H7 (cell line): ENCODE measurements at regions not wholly inside any gene's neighbourhood (a gene's known extent, or its start where the extent isn't known, plus 50 kb on each side); places are given as distances from the start of the nearest gene placed in this dataset.
"Not testable (repeated sequence)": the region's sequence is repeated elsewhere in the genome, so short reads cannot be mapped to it uniquely, and the experiment has no call there.

Source experiments
- DNase-seq: peaks from one replicate; pipeline ENCODE4 v3.0.0; 2012
- H3K27me3 ChIP-seq: 2 replicates; pipeline ENCODE4 v1.6.0; 2011; ENCODE audit warnings: mild to moderate bottlenecking, low read length; ENCODE audit not compliant: control insufficient read depth, insufficient read depth
- H3K36me3 ChIP-seq: replicated peaks from 2 replicates; pipeline ENCODE4 v1.5.1; 2011; ENCODE audit warnings: low read length; ENCODE audit not compliant: control insufficient read depth, insufficient read depth
- H3K4me3 ChIP-seq: 2 replicates; pipeline ENCODE4 v1.5.1; 2011; ENCODE audit warnings: low read depth, mild to moderate bottlenecking, control low read depth, low read length, moderate library complexity; ENCODE audit not compliant: insufficient read depth

- DNase-seq, H3K27me3 ChIP-seq, H3K4me3 ChIP-seq, H3K36me3 ChIP-seq: not testable (repeated sequence)
Measured at GRCh38 chr1:149279512-149279911, 176.2 kb upstream of the NBPF9 start.

GRCh38 chr1:149284773-149285172 is 181.4 kb upstream of the NBPF9 start:
- H3K4me3 ChIP-seq, H3K27me3 ChIP-seq, DNase-seq, H3K36me3 ChIP-seq: not testable (repeated sequence)

GRCh38 chr1:149285205-149285604 is 181.9 kb upstream of the NBPF9 start:
- H3K27me3 ChIP-seq, DNase-seq, H3K36me3 ChIP-seq, H3K4me3 ChIP-seq: not testable (repeated sequence)

GRCh38 chr1:149285638-149286037 is 182.3 kb upstream of the NBPF9 start:
- DNase-seq, H3K36me3 ChIP-seq, H3K4me3 ChIP-seq, H3K27me3 ChIP-seq: not testable (repeated sequence)

- not testable (repeated sequence) for H3K4me3 ChIP-seq, DNase-seq, H3K36me3 ChIP-seq, H3K27me3 ChIP-seq
Measured at GRCh38 chr1:149288580-149288979, 185.2 kb upstream of the NBPF9 start.

GRCh38 chr1:149300478-149301218 is 174.2 kb upstream of the NBPF19 start:
- not testable (repeated sequence) for H3K36me3 ChIP-seq, DNase-seq

GRCh38 chr1:149301282-149301681 is 173.6 kb upstream of the NBPF19 start:
- not testable (repeated sequence) for H3K36me3 ChIP-seq, H3K27me3 ChIP-seq, DNase-seq, H3K4me3 ChIP-seq

More at GRCh38 chr1:149300478-149301218, 174.2 kb upstream of the NBPF19 start:
- H3K27me3 ChIP-seq, H3K4me3 ChIP-seq: not testable (repeated sequence)

- not testable (repeated sequence) for H3K4me3 ChIP-seq, DNase-seq, H3K36me3 ChIP-seq, H3K27me3 ChIP-seq
Measured at GRCh38 chr1:149304796-149305195, 170.0 kb upstream of the NBPF19 start.

- H3K4me3 ChIP-seq, H3K27me3 ChIP-seq, DNase-seq, H3K36me3 ChIP-seq: not testable (repeated sequence)
Measured at GRCh38 chr1:149307640-149308039, 167.2 kb upstream of the NBPF19 start.

- not testable (repeated sequence) for H3K4me3 ChIP-seq, H3K27me3 ChIP-seq
Measured at GRCh38 chr1:149314921-149315320, 159.9 kb upstream of the NBPF19 start.

GRCh38 chr1:149320971-149321731 is 153.7 kb upstream of the NBPF19 start:
- not testable (repeated sequence) for H3K27me3 ChIP-seq, H3K4me3 ChIP-seq, H3K36me3 ChIP-seq, DNase-seq

More at GRCh38 chr1:149314921-149315320, 159.9 kb upstream of the NBPF19 start:
- DNase-seq, H3K36me3 ChIP-seq: not testable (repeated sequence)

- DNase-seq, H3K27me3 ChIP-seq, H3K36me3 ChIP-seq, H3K4me3 ChIP-seq: not testable (repeated sequence)
Measured at GRCh38 chr1:149321732-149322016, 153.2 kb upstream of the NBPF19 start.

GRCh38 chr1:149330081-149330335 is 144.8 kb upstream of the NBPF19 start:
- not testable (repeated sequence) for H3K4me3 ChIP-seq, H3K27me3 ChIP-seq, H3K36me3 ChIP-seq, DNase-seq

GRCh38 chr1:149336082-149336481 is 138.8 kb upstream of the NBPF19 start:
- not testable (repeated sequence) for H3K36me3 ChIP-seq, H3K4me3 ChIP-seq, DNase-seq, H3K27me3 ChIP-seq

- H3K27me3 ChIP-seq, H3K36me3 ChIP-seq, H3K4me3 ChIP-seq, DNase-seq: not testable (repeated sequence)
Measured at GRCh38 chr1:149338221-149338691, 136.6 kb upstream of the NBPF19 start.
